MM.1S (cell line): ENCODE measurements at regions not wholly inside any gene's neighbourhood (a gene's known extent, or its start where the extent isn't known, plus 50 kb on each side); places are given as distances from the start of the nearest gene placed in this dataset.

ENCODE experiments used
- DNase-seq: peaks from one replicate; pipeline ENCODE4 v3.0.0-alpha.2; 2015
- H2AFZ ChIP-seq: fragments of 300-600 bp; sonication (generic); 2 replicates; pipeline ENCODE4 v1.6.0; 2016; ENCODE audit warnings: antibody characterized with exemption, low read length
- H3F3A ChIP-seq: fragments of 300-600 bp; sonication (generic); 2 replicates; pipeline ENCODE4 v1.6.1; 2016; ENCODE audit warnings: mild to moderate bottlenecking, antibody characterized with exemption, low read length, moderate library complexity, mixed read lengths; ENCODE audit not compliant: insufficient read depth
- H3K27ac ChIP-seq: fragments of 300-600 bp; sonication (generic); 2 replicates; pipeline ENCODE4 v1.5.1; 2016; ENCODE audit warnings: mild to moderate bottlenecking, low read length
- H3K27me3 ChIP-seq: fragments of 300-600 bp; sonication (generic); replicated peaks from 2 replicates; pipeline ENCODE4 v1.6.0; 2016; ENCODE audit warnings: low read length; ENCODE audit not compliant: insufficient read depth
- H3K36me3 ChIP-seq: fragments of 300-600 bp; sonication (generic); replicated peaks from 2 replicates; pipeline ENCODE4 v1.6.1; 2016; ENCODE audit warnings: mild to moderate bottlenecking, low read length, mixed read lengths; ENCODE audit not compliant: insufficient read depth
- H3K4me1 ChIP-seq: fragments of 300-600 bp; sonication (generic); 2 replicates; pipeline ENCODE4 v1.6.1; 2016; ENCODE audit warnings: low read length, mixed read lengths
- H3K4me2 ChIP-seq: fragments of 300-600 bp; sonication (generic); 2 replicates; pipeline ENCODE4 v1.6.0; 2016; ENCODE audit warnings: low read depth, low read length
- H3K4me3 ChIP-seq: fragments of 300-600 bp; sonication (generic); 2 replicates; pipeline ENCODE4 v1.5.1; 2016; ENCODE audit warnings: low read length, mixed read lengths
- H3K79me2 ChIP-seq: fragments of 300-600 bp; sonication (generic); 2 replicates; pipeline ENCODE4 v1.6.1; 2016; ENCODE audit warnings: mixed run types, low read length, mixed read lengths
- H3K9ac ChIP-seq: fragments of 300-600 bp; sonication (generic); 2 replicates; pipeline ENCODE4 v1.6.1; 2016; ENCODE audit warnings: low read length, mixed read lengths
- H3K9me2 ChIP-seq: fragments of 300-600 bp; sonication (generic); replicated peaks from 2 replicates; pipeline ENCODE4 v1.6.1; 2016; ENCODE audit warnings: mild to moderate bottlenecking, low read length, mixed read lengths; ENCODE audit not compliant: insufficient read depth
- H3K9me3 ChIP-seq: fragments of 300-600 bp; sonication (generic); replicated peaks from 2 replicates; pipeline ENCODE4 v1.6.1; 2016; ENCODE audit warnings: mild to moderate bottlenecking, low read length, mixed read lengths; ENCODE audit not compliant: insufficient read depth
- H4K20me1 ChIP-seq: fragments of 300-600 bp; sonication (generic); 2 replicates; pipeline ENCODE4 v1.6.1; 2016; ENCODE audit warnings: mild to moderate bottlenecking, low read length, moderate library complexity, mixed read lengths; ENCODE audit not compliant: insufficient read depth
- EZH2 ChIP-seq: fragments of 300-600 bp; sonication (generic); optimal IDR thresholded peaks from 2 replicates; pipeline ENCODE3; 2017; ENCODE audit warnings: low read depth, mild to moderate bottlenecking, antibody characterized with exemption, low read length, mixed read lengths
- EZH2phosphoT487 ChIP-seq: fragments of 300-600 bp; sonication (generic); IDR thresholded peaks from 2 replicates; pipeline ENCODE4 v1.6.1; 2018; ENCODE audit warnings: antibody characterized with exemption, low read length
- TF ChIP-seq, protein P1 (sequence below): fragments of 300-600 bp; sonication (generic); IDR thresholded peaks from 2 replicates; pipeline ENCODE4 v1.5.1; 2016; ENCODE audit warnings: antibody characterized with exemption, low read length, mixed read lengths

DNA sequence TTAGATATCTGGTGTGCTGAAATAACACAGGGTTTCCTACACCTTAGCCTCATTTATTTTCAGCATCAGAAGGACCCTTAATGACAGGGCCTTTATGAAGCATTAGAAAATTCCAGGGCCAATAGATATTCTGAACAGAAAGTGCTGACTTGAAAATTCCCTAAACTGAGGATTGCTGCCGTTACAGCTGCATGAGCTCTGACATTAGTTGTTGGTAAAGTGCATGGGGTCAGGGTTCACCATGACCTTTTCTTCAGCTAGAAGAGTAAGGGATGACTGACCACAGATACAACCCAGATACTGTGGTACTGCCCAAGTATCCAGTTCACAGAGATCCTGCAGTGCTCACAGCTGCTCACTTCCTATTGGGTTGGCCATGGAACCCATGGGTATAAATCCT, 181.7 kb upstream of the SLC25A13 start:
- Histone ChIP-seq H3F3A (no peaks in the 10 kb centered on the region), H3K9me3 (no peaks in the 10 kb centered on the region), H2AFZ (no peak overlapping the region), H3K27ac (no peak overlapping the region), H3K9me2 (no peaks in the 10 kb centered on the region), H3K4me1 (no peaks in the 10 kb centered on the region), H3K4me2 (no peak overlapping the region), H3K27me3 (no peaks in the 10 kb centered on the region), H4K20me1 (no peaks in the 10 kb centered on the region), H3K36me3 (no peaks in the 10 kb centered on the region), H3K4me3 (no peak overlapping the region), H3K9ac (no peak overlapping the region), H3K79me2 (no peaks in the 10 kb centered on the region)
- DNase-seq, result no peak
- TF ChIP-seq EZH2, result no peak

DNA sequence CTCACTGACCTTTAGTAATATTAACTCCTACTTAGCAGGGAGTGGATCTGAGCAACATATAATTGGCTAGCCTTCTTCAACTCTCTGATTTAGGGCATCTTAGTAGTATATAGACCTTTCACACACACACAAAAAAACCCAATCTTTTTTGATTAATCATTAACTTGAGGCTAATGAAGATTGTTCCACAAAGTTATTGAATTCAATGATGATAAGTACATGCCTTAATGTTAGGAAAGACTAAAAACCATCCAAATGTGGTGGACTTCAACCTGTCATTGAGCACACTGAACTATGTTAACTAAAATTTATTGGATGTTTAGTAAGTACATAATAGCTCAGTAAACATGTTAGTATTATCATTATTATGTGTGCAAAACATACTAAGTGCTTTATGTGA, 179.4 kb upstream of the SLC25A13 start:
- Histone ChIP-seq H4K20me1 (no peaks in the 10 kb centered on the region), H3F3A (no peaks in the 10 kb centered on the region), H3K4me2 (no peak overlapping the region), H3K4me1 (no peaks in the 10 kb centered on the region), H3K9me3 (no peaks in the 10 kb centered on the region), H3K79me2 (no peaks in the 10 kb centered on the region), H3K9ac (no peak overlapping the region), H2AFZ (no peak overlapping the region), H3K9me2 (no peaks in the 10 kb centered on the region), H3K36me3 (no peaks in the 10 kb centered on the region), H3K27me3 (no peaks in the 10 kb centered on the region), H3K4me3 (no peak overlapping the region), H3K27ac (no peak overlapping the region)
- DNase-seq, result no peak
- TF ChIP-seq EZH2phosphoT487 (no peak), EZH2 (no peak)
- TF ChIP-seq, protein P1, sequence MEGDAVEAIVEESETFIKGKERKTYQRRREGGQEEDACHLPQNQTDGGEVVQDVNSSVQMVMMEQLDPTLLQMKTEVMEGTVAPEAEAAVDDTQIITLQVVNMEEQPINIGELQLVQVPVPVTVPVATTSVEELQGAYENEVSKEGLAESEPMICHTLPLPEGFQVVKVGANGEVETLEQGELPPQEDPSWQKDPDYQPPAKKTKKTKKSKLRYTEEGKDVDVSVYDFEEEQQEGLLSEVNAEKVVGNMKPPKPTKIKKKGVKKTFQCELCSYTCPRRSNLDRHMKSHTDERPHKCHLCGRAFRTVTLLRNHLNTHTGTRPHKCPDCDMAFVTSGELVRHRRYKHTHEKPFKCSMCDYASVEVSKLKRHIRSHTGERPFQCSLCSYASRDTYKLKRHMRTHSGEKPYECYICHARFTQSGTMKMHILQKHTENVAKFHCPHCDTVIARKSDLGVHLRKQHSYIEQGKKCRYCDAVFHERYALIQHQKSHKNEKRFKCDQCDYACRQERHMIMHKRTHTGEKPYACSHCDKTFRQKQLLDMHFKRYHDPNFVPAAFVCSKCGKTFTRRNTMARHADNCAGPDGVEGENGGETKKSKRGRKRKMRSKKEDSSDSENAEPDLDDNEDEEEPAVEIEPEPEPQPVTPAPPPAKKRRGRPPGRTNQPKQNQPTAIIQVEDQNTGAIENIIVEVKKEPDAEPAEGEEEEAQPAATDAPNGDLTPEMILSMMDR, result no peak

DNA sequence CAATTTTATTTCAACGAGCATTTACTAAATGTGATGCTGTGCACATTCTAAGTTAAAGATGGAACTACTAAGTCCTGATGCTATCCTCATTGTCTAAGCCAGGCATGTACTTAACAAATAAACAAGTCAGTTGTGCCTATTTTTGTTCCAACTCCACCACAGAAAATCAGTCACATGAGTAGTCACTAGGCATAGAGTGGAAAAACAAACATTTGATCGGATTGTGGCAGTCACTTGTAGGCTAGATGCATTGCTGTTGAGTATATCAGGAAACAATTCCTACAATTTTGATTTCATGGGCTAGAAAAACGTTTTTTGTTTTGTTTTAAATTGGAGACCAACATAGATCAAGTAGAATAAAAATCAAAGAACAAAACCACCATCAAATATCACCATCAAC, 177.6 kb upstream of the SLC25A13 start:
- Histone ChIP-seq H4K20me1 (no peaks in the 10 kb centered on the region), H2AFZ (no peak overlapping the region), H3K9me2 (no peaks in the 10 kb centered on the region), H3K9me3 (no peaks in the 10 kb centered on the region), H3K4me3 (no peak overlapping the region), H3K27ac (no peak overlapping the region), H3K36me3 (no peaks in the 10 kb centered on the region), H3K79me2 (no peaks in the 10 kb centered on the region), H3K4me2 (no peak overlapping the region), H3K9ac (no peak overlapping the region), H3K4me1 (no peaks in the 10 kb centered on the region), H3F3A (no peaks in the 10 kb centered on the region), H3K27me3 (no peaks in the 10 kb centered on the region)
- TF ChIP-seq, protein P1, result no peak
- no peak for TF ChIP-seq EZH2phosphoT487
- no peak for TF ChIP-seq EZH2
- DNase-seq, result no peak

DNA sequence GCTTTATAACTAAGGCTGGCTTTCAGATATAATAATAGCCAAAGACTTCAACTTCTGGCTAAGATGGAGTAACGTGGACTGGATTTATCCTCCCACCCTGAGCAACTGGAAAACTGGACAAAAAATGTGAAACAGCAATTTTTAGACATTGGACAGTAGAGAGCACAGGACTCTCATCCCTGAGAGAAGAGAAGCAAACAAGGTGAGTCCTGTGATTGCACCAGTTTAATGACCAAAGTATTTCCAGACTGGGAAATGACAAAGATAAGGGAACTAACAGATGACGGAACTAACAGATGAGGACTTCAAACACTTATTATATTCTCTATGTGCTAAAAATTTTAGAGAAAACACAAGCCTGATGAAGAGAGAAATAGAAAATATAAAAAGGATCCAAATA, 175.7 kb upstream of the SLC25A13 start:
- Histone ChIP-seq H3K27me3 (no peaks in the 10 kb centered on the region), H3K4me1 (no peaks in the 10 kb centered on the region), H4K20me1 (no peaks in the 10 kb centered on the region), H3K36me3 (no peaks in the 10 kb centered on the region), H2AFZ (no peak overlapping the region), H3F3A (no peaks in the 10 kb centered on the region), H3K9me2 (no peaks in the 10 kb centered on the region), H3K9ac (no peak overlapping the region), H3K4me3 (no peak overlapping the region), H3K79me2 (no peaks in the 10 kb centered on the region), H3K9me3 (no peaks in the 10 kb centered on the region), H3K4me2 (no peak overlapping the region), H3K27ac (no peak overlapping the region)
- no peak for DNase-seq
- no peak for TF ChIP-seq EZH2phosphoT487
- TF ChIP-seq, protein P1, result no peak
- TF ChIP-seq EZH2, result no peak
